ENCODE measurements at regions not wholly inside any gene's neighbourhood (a gene's known extent, or its start where the extent isn't known, plus 50 kb on each side); places are given as distances from the start of the nearest gene placed in this dataset.

DNA sequence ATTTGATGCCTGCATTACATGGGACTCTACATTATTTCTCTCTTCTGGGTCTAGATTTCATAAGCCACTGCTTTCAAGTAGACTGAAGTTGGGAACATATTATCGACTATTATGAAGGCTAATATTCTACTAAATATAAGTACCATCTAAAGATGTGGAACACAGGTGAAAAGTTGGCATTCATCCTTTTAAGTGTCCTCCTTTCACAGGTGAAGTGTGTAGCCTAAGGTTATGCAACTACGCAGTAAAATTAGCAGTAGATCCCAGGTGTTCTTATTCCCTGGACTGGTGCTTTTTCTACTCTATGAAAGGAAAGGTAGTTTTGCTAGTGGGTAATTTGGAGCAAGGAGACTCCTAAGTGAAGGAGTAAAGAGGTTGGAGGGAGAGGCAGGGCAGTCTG is 88.2 kb upstream of the DPP10 start:
- TF ChIP-seq, protein P1, sequence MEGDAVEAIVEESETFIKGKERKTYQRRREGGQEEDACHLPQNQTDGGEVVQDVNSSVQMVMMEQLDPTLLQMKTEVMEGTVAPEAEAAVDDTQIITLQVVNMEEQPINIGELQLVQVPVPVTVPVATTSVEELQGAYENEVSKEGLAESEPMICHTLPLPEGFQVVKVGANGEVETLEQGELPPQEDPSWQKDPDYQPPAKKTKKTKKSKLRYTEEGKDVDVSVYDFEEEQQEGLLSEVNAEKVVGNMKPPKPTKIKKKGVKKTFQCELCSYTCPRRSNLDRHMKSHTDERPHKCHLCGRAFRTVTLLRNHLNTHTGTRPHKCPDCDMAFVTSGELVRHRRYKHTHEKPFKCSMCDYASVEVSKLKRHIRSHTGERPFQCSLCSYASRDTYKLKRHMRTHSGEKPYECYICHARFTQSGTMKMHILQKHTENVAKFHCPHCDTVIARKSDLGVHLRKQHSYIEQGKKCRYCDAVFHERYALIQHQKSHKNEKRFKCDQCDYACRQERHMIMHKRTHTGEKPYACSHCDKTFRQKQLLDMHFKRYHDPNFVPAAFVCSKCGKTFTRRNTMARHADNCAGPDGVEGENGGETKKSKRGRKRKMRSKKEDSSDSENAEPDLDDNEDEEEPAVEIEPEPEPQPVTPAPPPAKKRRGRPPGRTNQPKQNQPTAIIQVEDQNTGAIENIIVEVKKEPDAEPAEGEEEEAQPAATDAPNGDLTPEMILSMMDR (conservative IDR thresholded peaks at IDR 0.05 in 1 of 2, IDR thresholded peaks at IDR 0.05 in 1 of 2; ENCODE audit: extremely low read depth in 1 of 2, insufficient read depth in 1 of 2, low read depth in 1 of 2, low read length in 2 of 2) = no peak
- no peak for TF ChIP-seq EZH2 (IDR thresholded peaks at IDR 0.05; ENCODE audit: borderline replicate concordance, low read length)
